ENCODE measurements at regions not wholly inside any gene's neighbourhood (a gene's known extent, or its start where the extent isn't known, plus 50 kb on each side); places are given as distances from the start of the nearest gene placed in this dataset.

GRCh38 chr16:52247737-52248136, 299.2 kb downstream of the TOX3 start:
- H3K9me3 ChIP-seq (ENCODE audit: control insufficient read depth, low read length): no peaks in the 10 kb centered on the region
- no peaks in the 10 kb centered on the region for H3K36me3 ChIP-seq (ENCODE audit: control insufficient read depth, insufficient read depth, low read length)
- no peak overlapping the region for H3K27ac ChIP-seq (ENCODE audit: insufficient read depth, low read length, poor library complexity, severe bottlenecking)
- no peaks in the 10 kb centered on the region for H3K4me1 ChIP-seq (ENCODE audit: control insufficient read depth, insufficient read depth, low read length, poor library complexity, severe bottlenecking)
- no peak overlapping the region for H3K4me3 ChIP-seq (ENCODE audit: insufficient read depth, low read depth, low read length, poor library complexity, severe bottlenecking)
- DNase-seq: no peak
- no peaks in the 10 kb centered on the region for H3K27me3 ChIP-seq (replicated peaks; ENCODE audit: control insufficient read depth, insufficient read depth, low read length, poor library complexity, severe bottlenecking)

- Histone ChIP-seq H3K27me3 (replicated peaks; ENCODE audit: control insufficient read depth, insufficient read depth, low read length, poor library complexity, severe bottlenecking) (no peaks in the 10 kb centered on the region), H3K27ac (ENCODE audit: insufficient read depth, low read length, poor library complexity, severe bottlenecking) (no peak overlapping the region), H3K4me3 (ENCODE audit: insufficient read depth, low read depth, low read length, poor library complexity, severe bottlenecking) (no peak overlapping the region), H3K36me3 (ENCODE audit: control insufficient read depth, insufficient read depth, low read length) (no peaks in the 10 kb centered on the region), H3K4me1 (ENCODE audit: control insufficient read depth, insufficient read depth, low read length, poor library complexity, severe bottlenecking) (no peaks in the 10 kb centered on the region), H3K9me3 (ENCODE audit: control insufficient read depth, low read length) (no peaks in the 10 kb centered on the region)
- no peak for DNase-seq
Measured at GRCh38 chr16:52238710-52239109, 308.2 kb downstream of the TOX3 start.

GRCh38 chr16:52237823-52238222, 309.1 kb downstream of the TOX3 start:
- Histone ChIP-seq H3K27ac (ENCODE audit: insufficient read depth, low read length, poor library complexity, severe bottlenecking) (no peak overlapping the region), H3K4me3 (ENCODE audit: insufficient read depth, low read depth, low read length, poor library complexity, severe bottlenecking) (no peak overlapping the region), H3K4me1 (ENCODE audit: control insufficient read depth, insufficient read depth, low read length, poor library complexity, severe bottlenecking) (no peaks in the 10 kb centered on the region), H3K9me3 (ENCODE audit: control insufficient read depth, low read length) (no peaks in the 10 kb centered on the region), H3K27me3 (replicated peaks; ENCODE audit: control insufficient read depth, insufficient read depth, low read length, poor library complexity, severe bottlenecking) (no peaks in the 10 kb centered on the region), H3K36me3 (ENCODE audit: control insufficient read depth, insufficient read depth, low read length) (no peaks in the 10 kb centered on the region)
- DNase-seq: no peak

- no peaks in the 10 kb centered on the region for H3K36me3 ChIP-seq (ENCODE audit: control insufficient read depth, insufficient read depth, low read length)
- no peaks in the 10 kb centered on the region for H3K4me1 ChIP-seq (ENCODE audit: control insufficient read depth, insufficient read depth, low read length, poor library complexity, severe bottlenecking)
- no peak overlapping the region for H3K4me3 ChIP-seq (ENCODE audit: insufficient read depth, low read depth, low read length, poor library complexity, severe bottlenecking)
- no peak overlapping the region for H3K27ac ChIP-seq (ENCODE audit: insufficient read depth, low read length, poor library complexity, severe bottlenecking)
- no peak for DNase-seq
- H3K27me3 ChIP-seq (replicated peaks; ENCODE audit: control insufficient read depth, insufficient read depth, low read length, poor library complexity, severe bottlenecking): no peaks in the 10 kb centered on the region
- H3K9me3 ChIP-seq (ENCODE audit: control insufficient read depth, low read length): no peaks in the 10 kb centered on the region
Measured at GRCh38 chr16:52235186-52235585, 311.8 kb downstream of the TOX3 start.

- Histone ChIP-seq H3K4me3 (ENCODE audit: insufficient read depth, low read depth, low read length, poor library complexity, severe bottlenecking) (no peak overlapping the region), H3K27ac (ENCODE audit: insufficient read depth, low read length, poor library complexity, severe bottlenecking) (no peak overlapping the region), H3K36me3 (ENCODE audit: control insufficient read depth, insufficient read depth, low read length) (no peaks in the 10 kb centered on the region), H3K4me1 (ENCODE audit: control insufficient read depth, insufficient read depth, low read length, poor library complexity, severe bottlenecking) (no peaks in the 10 kb centered on the region), H3K27me3 (replicated peaks; ENCODE audit: control insufficient read depth, insufficient read depth, low read length, poor library complexity, severe bottlenecking) (no peaks in the 10 kb centered on the region), H3K9me3 (ENCODE audit: control insufficient read depth, low read length) (no peaks in the 10 kb centered on the region)
- no peak for DNase-seq
Measured at GRCh38 chr16:52234626-52235025, 312.3 kb downstream of the TOX3 start.

GRCh38 chr16:52229471-52229870, 317.5 kb downstream of the TOX3 start:
- Histone ChIP-seq H3K27ac (ENCODE audit: insufficient read depth, low read length, poor library complexity, severe bottlenecking) (no peak overlapping the region), H3K4me1 (ENCODE audit: control insufficient read depth, insufficient read depth, low read length, poor library complexity, severe bottlenecking) (no peaks in the 10 kb centered on the region), H3K36me3 (ENCODE audit: control insufficient read depth, insufficient read depth, low read length) (no peaks in the 10 kb centered on the region), H3K9me3 (ENCODE audit: control insufficient read depth, low read length) (no peaks in the 10 kb centered on the region), H3K4me3 (ENCODE audit: insufficient read depth, low read depth, low read length, poor library complexity, severe bottlenecking) (no peak overlapping the region), H3K27me3 (replicated peaks; ENCODE audit: control insufficient read depth, insufficient read depth, low read length, poor library complexity, severe bottlenecking) (no peaks in the 10 kb centered on the region)
- no peak for DNase-seq

- Histone ChIP-seq H3K4me3 (ENCODE audit: insufficient read depth, low read depth, low read length, poor library complexity, severe bottlenecking) (no peak overlapping the region), H3K36me3 (ENCODE audit: control insufficient read depth, insufficient read depth, low read length) (no peaks in the 10 kb centered on the region), H3K27me3 (replicated peaks; ENCODE audit: control insufficient read depth, insufficient read depth, low read length, poor library complexity, severe bottlenecking) (no peaks in the 10 kb centered on the region), H3K27ac (ENCODE audit: insufficient read depth, low read length, poor library complexity, severe bottlenecking) (no peak overlapping the region), H3K9me3 (ENCODE audit: control insufficient read depth, low read length) (no peaks in the 10 kb centered on the region), H3K4me1 (ENCODE audit: control insufficient read depth, insufficient read depth, low read length, poor library complexity, severe bottlenecking) (no peaks in the 10 kb centered on the region)
- no peak for DNase-seq
Measured at GRCh38 chr16:52227851-52228250, 319.1 kb downstream of the TOX3 start.

- DNase-seq: no peak
- Histone ChIP-seq H3K9me3 (ENCODE audit: control insufficient read depth, low read length) (no peaks in the 10 kb centered on the region), H3K36me3 (ENCODE audit: control insufficient read depth, insufficient read depth, low read length) (no peaks in the 10 kb centered on the region), H3K4me3 (ENCODE audit: insufficient read depth, low read depth, low read length, poor library complexity, severe bottlenecking) (no peak overlapping the region), H3K27me3 (replicated peaks; ENCODE audit: control insufficient read depth, insufficient read depth, low read length, poor library complexity, severe bottlenecking) (no peaks in the 10 kb centered on the region), H3K27ac (ENCODE audit: insufficient read depth, low read length, poor library complexity, severe bottlenecking) (no peak overlapping the region), H3K4me1 (ENCODE audit: control insufficient read depth, insufficient read depth, low read length, poor library complexity, severe bottlenecking) (no peaks in the 10 kb centered on the region)
Measured at GRCh38 chr16:52212841-52213240, 334.1 kb downstream of the TOX3 start.

- H3K4me1 ChIP-seq (ENCODE audit: control insufficient read depth, insufficient read depth, low read length, poor library complexity, severe bottlenecking): no peaks in the 10 kb centered on the region
- no peaks in the 10 kb centered on the region for H3K27me3 ChIP-seq (replicated peaks; ENCODE audit: control insufficient read depth, insufficient read depth, low read length, poor library complexity, severe bottlenecking)
- no peak for DNase-seq
Measured at GRCh38 chr16:52209227-52209626, 337.7 kb downstream of the TOX3 start.

GRCh38 chr16:52203096-52203495, 343.8 kb downstream of the TOX3 start:
- Histone ChIP-seq H3K27me3 (replicated peaks; ENCODE audit: control insufficient read depth, insufficient read depth, low read length, poor library complexity, severe bottlenecking) (no peaks in the 10 kb centered on the region), H3K27ac (ENCODE audit: insufficient read depth, low read length, poor library complexity, severe bottlenecking) (no peak overlapping the region), H3K9me3 (ENCODE audit: control insufficient read depth, low read length) (no peaks in the 10 kb centered on the region), H3K4me3 (ENCODE audit: insufficient read depth, low read depth, low read length, poor library complexity, severe bottlenecking) (no peak overlapping the region), H3K4me1 (ENCODE audit: control insufficient read depth, insufficient read depth, low read length, poor library complexity, severe bottlenecking) (no peaks in the 10 kb centered on the region), H3K36me3 (ENCODE audit: control insufficient read depth, insufficient read depth, low read length) (no peaks in the 10 kb centered on the region)
- DNase-seq: no peak

More at GRCh38 chr16:52209227-52209626, 337.7 kb downstream of the TOX3 start:
- no peak overlapping the region for H3K4me3 ChIP-seq (ENCODE audit: insufficient read depth, low read depth, low read length, poor library complexity, severe bottlenecking)
- no peaks in the 10 kb centered on the region for H3K36me3 ChIP-seq (ENCODE audit: control insufficient read depth, insufficient read depth, low read length)
- H3K27ac ChIP-seq (ENCODE audit: insufficient read depth, low read length, poor library complexity, severe bottlenecking): no peak overlapping the region
- no peaks in the 10 kb centered on the region for H3K9me3 ChIP-seq (ENCODE audit: control insufficient read depth, low read length)

- H3K27me3 ChIP-seq (replicated peaks; ENCODE audit: control insufficient read depth, insufficient read depth, low read length, poor library complexity, severe bottlenecking): no peaks in the 10 kb centered on the region
- DNase-seq: no peak
- no peaks in the 10 kb centered on the region for H3K9me3 ChIP-seq (ENCODE audit: control insufficient read depth, low read length)
- no peaks in the 10 kb centered on the region for H3K36me3 ChIP-seq (ENCODE audit: control insufficient read depth, insufficient read depth, low read length)
- no peak overlapping the region for H3K27ac ChIP-seq (ENCODE audit: insufficient read depth, low read length, poor library complexity, severe bottlenecking)
- no peaks in the 10 kb centered on the region for H3K4me1 ChIP-seq (ENCODE audit: control insufficient read depth, insufficient read depth, low read length, poor library complexity, severe bottlenecking)
- H3K4me3 ChIP-seq (ENCODE audit: insufficient read depth, low read depth, low read length, poor library complexity, severe bottlenecking): no peak overlapping the region
Measured at GRCh38 chr16:52193441-52193840, 353.5 kb downstream of the TOX3 start.

Measured in effector memory CD4-positive, alpha-beta T cell (primary cell).